NB4 (cell line): ENCODE measurements at regions not wholly inside any gene's neighbourhood (a gene's known extent, or its start where the extent isn't known, plus 50 kb on each side); places are given as distances from the start of the nearest gene placed in this dataset.

Source experiments
- DNase-seq: peaks from one replicate; pipeline ENCODE4 v3.0.0; 2010; ENCODE audit warnings: low read depth
- H3K4me3 ChIP-seq: one replicate; pipeline ENCODE4 v1.5.1; 2011; ENCODE audit warnings: mild to moderate bottlenecking, low read depth, low read length, moderate library complexity
- MYC ChIP-seq: IDR thresholded peaks from 2 replicates; pipeline ENCODE4 v1.6.1; 2011; ENCODE audit warnings: low read depth, low read length
- POLR2A ChIP-seq: IDR thresholded peaks from 2 replicates; pipeline ENCODE4 v1.6.1; 2011; ENCODE audit warnings: mild to moderate bottlenecking; ENCODE audit not compliant: insufficient read length; ENCODE audit errors: extremely low read depth
- TF ChIP-seq, protein P1 (sequence below): IDR thresholded peaks from 2 replicates; pipeline ENCODE4 v1.6.1; 2011; ENCODE audit warnings: low read depth, low read length
- TF ChIP-seq, protein P2 (sequence below): IDR thresholded peaks from one replicate; pipeline ENCODE4 v1.5.1; 2012; ENCODE audit warnings: low read depth, low read length

DNA sequence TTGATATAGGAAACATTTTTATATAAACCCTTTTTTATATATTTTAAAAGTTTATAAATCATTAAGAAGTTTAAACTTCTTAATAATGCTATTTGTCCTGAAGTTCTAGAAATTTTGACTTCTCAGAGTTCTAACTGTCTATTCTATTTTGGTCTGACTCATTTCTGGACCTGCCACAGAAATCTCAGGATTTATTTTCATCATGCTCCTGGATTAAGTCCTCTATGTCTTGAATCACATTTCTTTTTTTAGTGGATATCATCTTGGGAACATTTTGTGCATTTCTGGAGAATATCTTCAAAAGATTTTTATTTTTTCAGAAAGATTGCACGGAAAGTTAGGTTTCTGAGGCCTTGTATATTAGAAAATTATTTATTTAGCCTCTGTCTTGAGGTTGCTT is 289.1 kb downstream of the NDFIP2 start:
- TF ChIP-seq, protein P1, sequence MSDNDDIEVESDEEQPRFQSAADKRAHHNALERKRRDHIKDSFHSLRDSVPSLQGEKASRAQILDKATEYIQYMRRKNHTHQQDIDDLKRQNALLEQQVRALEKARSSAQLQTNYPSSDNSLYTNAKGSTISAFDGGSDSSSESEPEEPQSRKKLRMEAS: no peak
- TF ChIP-seq, protein P2, sequence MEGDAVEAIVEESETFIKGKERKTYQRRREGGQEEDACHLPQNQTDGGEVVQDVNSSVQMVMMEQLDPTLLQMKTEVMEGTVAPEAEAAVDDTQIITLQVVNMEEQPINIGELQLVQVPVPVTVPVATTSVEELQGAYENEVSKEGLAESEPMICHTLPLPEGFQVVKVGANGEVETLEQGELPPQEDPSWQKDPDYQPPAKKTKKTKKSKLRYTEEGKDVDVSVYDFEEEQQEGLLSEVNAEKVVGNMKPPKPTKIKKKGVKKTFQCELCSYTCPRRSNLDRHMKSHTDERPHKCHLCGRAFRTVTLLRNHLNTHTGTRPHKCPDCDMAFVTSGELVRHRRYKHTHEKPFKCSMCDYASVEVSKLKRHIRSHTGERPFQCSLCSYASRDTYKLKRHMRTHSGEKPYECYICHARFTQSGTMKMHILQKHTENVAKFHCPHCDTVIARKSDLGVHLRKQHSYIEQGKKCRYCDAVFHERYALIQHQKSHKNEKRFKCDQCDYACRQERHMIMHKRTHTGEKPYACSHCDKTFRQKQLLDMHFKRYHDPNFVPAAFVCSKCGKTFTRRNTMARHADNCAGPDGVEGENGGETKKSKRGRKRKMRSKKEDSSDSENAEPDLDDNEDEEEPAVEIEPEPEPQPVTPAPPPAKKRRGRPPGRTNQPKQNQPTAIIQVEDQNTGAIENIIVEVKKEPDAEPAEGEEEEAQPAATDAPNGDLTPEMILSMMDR: no peak
- TF ChIP-seq POLR2A: no peak
- no peak for TF ChIP-seq MYC
- no peak for DNase-seq
- H3K4me3 ChIP-seq: no peak overlapping the region

DNA sequence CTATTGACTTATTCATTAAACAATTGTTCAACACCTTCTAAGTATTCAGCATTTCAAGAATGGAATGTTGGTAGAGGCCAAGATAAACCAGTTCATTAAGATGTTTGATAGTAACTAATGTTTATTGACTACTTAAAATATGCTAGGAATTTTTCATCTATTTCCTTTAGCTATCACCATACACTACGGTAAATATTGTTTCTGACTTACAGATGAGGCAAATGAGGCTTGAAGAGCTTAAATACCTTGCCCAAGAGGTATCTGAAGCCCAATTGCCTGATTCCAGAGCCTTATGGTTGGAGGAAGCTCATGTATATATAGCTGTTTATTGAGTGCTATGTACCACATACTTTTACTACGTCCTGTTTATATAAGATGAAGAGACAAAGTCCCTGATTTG is 286.2 kb downstream of the NDFIP2 start:
- no peak overlapping the region for H3K4me3 ChIP-seq
- no peak for DNase-seq
- TF ChIP-seq, protein P1: no peak
- TF ChIP-seq, protein P2: no peak
- TF ChIP-seq POLR2A: no peak
- TF ChIP-seq MYC: no peak

DNA sequence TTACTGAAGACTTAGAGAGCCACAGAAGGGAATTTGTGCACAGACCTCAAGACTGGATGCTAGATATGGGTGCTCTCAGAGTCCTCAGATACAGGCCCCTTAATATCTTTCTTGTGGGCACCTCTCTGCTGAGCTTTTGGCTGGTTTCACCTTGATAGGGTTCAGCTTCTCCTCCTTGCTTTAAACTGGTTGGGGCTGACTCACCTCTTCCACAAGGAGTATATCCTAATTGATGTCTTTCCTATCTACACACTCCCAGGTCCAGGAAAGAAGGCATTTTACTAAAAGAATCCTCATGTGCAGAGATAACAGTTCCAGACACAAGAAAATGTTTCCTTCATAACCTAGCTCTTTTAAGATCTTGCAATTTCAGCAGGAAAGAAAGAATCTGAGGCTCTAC is 284.4 kb downstream of the NDFIP2 start:
- DNase-seq: no peak
- TF ChIP-seq, protein P2: no peak
- no peak for TF ChIP-seq MYC
- TF ChIP-seq, protein P1: no peak
- TF ChIP-seq POLR2A: no peak

DNA sequence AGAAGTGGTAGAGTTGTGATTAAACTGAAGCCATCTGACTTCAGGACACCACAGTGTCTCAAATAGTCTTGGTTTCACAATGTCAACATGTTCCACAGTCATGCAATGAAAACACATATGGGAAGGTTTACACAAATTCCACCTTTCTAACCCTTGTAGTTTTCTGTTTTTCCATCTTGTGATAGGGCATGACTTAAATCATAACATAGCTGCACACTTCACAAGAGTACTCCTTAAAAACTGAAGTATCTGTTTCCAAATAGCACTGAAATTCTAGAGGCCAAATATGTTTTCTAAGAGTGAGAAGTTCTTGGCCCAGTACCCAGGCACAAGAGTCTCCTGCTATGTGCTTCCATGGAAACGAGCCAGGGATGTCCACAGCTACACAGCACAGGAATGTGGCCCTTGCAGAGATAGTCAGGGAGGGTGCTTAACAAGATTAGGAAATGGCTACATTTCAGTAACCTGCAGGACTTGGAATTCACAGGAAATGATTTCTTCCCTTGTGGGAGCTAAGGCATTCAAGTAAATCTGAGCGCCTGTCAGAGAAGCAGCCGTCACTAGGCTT is 269.1 kb downstream of the NDFIP2 start:
- DNase-seq: no peak
- H3K4me3 ChIP-seq: no peak overlapping the region
- no peak for TF ChIP-seq POLR2A
- TF ChIP-seq, protein P2: no peak
- no peak for TF ChIP-seq MYC
- TF ChIP-seq, protein P1: no peak

More for the DNA sequence above, 284.4 kb downstream of the NDFIP2 start:
- no peak overlapping the region for H3K4me3 ChIP-seq

DNA sequence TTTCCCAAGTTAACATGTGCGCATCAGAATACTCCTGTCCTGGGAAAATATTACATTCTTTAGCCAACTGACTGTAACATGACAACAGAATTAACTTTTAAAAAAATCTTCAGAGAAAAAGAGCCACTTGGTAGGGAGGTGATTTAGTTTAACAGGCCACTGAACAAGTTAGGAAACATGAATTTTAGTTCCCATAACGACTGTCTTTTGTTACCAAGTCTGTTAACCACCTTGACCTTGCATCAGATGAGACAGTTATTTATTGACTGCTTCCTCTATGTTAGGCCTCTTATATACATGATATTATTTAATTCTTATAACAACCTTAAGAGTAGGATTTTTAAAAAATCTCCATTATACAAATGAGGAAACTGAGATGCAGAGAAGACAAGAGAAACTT is 268.6 kb downstream of the NDFIP2 start:
- TF ChIP-seq, protein P2: no peak
- TF ChIP-seq MYC: no peak
- TF ChIP-seq, protein P1: no peak
- no peak for TF ChIP-seq POLR2A
- H3K4me3 ChIP-seq: no peak overlapping the region
- DNase-seq: no peak

DNA sequence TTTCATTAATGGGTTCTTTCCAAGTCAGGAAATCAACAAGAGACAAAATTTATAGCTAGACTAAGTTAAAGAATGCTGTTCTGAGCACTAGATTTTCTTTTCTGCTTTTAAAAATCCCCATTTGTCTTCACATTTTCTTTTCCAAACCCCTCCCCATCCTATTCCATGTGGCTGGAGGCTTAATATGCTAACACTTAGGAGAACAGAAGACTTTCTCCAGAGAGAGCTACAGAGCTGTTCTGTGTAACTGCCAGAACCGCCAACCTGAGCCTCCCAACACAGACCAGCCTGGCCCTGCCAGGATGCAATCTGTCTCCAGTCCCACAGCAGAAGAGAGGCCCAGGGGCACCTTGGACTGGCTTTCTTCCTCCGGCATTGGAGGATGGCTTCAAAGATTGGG is 264.1 kb downstream of the NDFIP2 start:
- DNase-seq: no peak
- no peak overlapping the region for H3K4me3 ChIP-seq
- TF ChIP-seq, protein P2: no peak
- TF ChIP-seq, protein P1: no peak
- no peak for TF ChIP-seq POLR2A
- no peak for TF ChIP-seq MYC
